GM19467 (cell line): ENCODE measurements at regions not wholly inside any gene's neighbourhood (a gene's known extent, or its start where the extent isn't known, plus 50 kb on each side); places are given as distances from the start of the nearest gene placed in this dataset.

Experiments
- ATAC-seq: cut with Tn5 transposase; IDR thresholded peaks from one replicate; pipeline ENCODE4 v1.9.1; 2021; ENCODE audit warnings: mild to moderate bottlenecking, moderate library complexity; ENCODE audit not compliant: unreplicated experiment

GRCh38 chr21:16283516-16283915 lies 553.7 kb downstream of the USP25 start:
- no peak for ATAC-seq

- no peak for ATAC-seq
These were observed 555.9 kb downstream of the USP25 start for GRCh38 chr21:16285605-16286126.

GRCh38 chr21:16287046-16287445 lies 557.3 kb downstream of the USP25 start:
- ATAC-seq: no peak

- no peak for ATAC-seq
These were observed 561.5 kb downstream of the USP25 start for GRCh38 chr21:16291296-16291695.

GRCh38 chr21:16294128-16294527 lies 564.3 kb downstream of the USP25 start:
- ATAC-seq: no peak

GRCh38 chr21:16302851-16303282 lies 573.1 kb downstream of the USP25 start:
- no peak for ATAC-seq

- ATAC-seq: no peak
These were observed 574.7 kb downstream of the USP25 start for GRCh38 chr21:16304174-16305095.

- no peak for ATAC-seq
These were observed 575.9 kb downstream of the USP25 start for GRCh38 chr21:16305686-16306085.

GRCh38 chr21:16307256-16307655 lies 577.5 kb downstream of the USP25 start:
- no peak for ATAC-seq

GRCh38 chr21:16308269-16308668 lies 578.5 kb downstream of the USP25 start:
- no peak for ATAC-seq

- no peak for ATAC-seq
These were observed 579.6 kb downstream of the USP25 start for GRCh38 chr21:16309250-16309971.

- no peak for ATAC-seq
These were observed 580.4 kb downstream of the USP25 start for GRCh38 chr21:16310176-16310575.

GRCh38 chr21:16311229-16311628 lies 581.4 kb downstream of the USP25 start:
- no peak for ATAC-seq

- ATAC-seq: no peak
These were observed 582.5 kb downstream of the USP25 start for GRCh38 chr21:16312321-16312720.

GRCh38 chr21:16315223-16315622 lies 585.4 kb downstream of the USP25 start:
- ATAC-seq: no peak

GRCh38 chr21:16318651-16319300 lies 589.0 kb downstream of the USP25 start:
- ATAC-seq: no peak

GRCh38 chr21:16320110-16320509 lies 590.3 kb downstream of the USP25 start:
- no peak for ATAC-seq

- ATAC-seq: no peak
These were observed 592.7 kb downstream of the USP25 start for GRCh38 chr21:16322454-16322853.

- no peak for ATAC-seq
These were observed 593.8 kb downstream of the USP25 start for GRCh38 chr21:16323596-16323995.

GRCh38 chr21:16324630-16325029 lies 594.8 kb downstream of the USP25 start:
- no peak for ATAC-seq
